Esophagus muscularis mucosa (tissue), 4 donors: ENCODE measurements at regions not wholly inside any gene's neighbourhood (a gene's known extent, or its start where the extent isn't known, plus 50 kb on each side); places are given as distances from the start of the nearest gene placed in this dataset.

Experiments
- DNase-seq: peaks from one replicate; pipeline ENCODE4 v3.0.0-alpha.2; 2017; ENCODE audit errors: extremely low spot score
- H3K27ac ChIP-seq, 4 donors: fragments of 200-600 bp; sonication (generic); replicated peaks in 1 of 4; 1 replicate in 3 of 4; 2 replicates in 1 of 4; pipeline ENCODE4 v1.5.1; 2016 to 2019; ENCODE audit warnings: mild to moderate bottlenecking in 1 of 4
- H3K27me3 ChIP-seq, 4 donors: fragments of 200-600 bp; sonication (generic); one replicate each; pipeline versions ENCODE4 v1.5.1 to v1.6.0; 2016 to 2019
- H3K36me3 ChIP-seq, 4 donors: fragments of 200-600 bp; sonication (generic); one replicate each; pipeline ENCODE4 v1.5.1; 2016 to 2019
- H3K4me1 ChIP-seq, 4 donors: fragments of 200-600 bp; sonication (generic); one replicate each; pipeline ENCODE4 v1.5.1; 2016 to 2019
- H3K4me3 ChIP-seq, 4 donors: fragments of 200-600 bp; sonication (generic); 1 replicate in 2 of 4; 2 replicates in 2 of 4; pipeline ENCODE4 v1.5.1; 2016 to 2019; ENCODE audit warnings: mild to moderate bottlenecking in 4 of 4, moderate library complexity in 1 of 4
- H3K9me3 ChIP-seq, 4 donors: fragments of 200-600 bp; sonication (generic); 1 replicate in 3 of 4; 2 replicates in 1 of 4; pipeline ENCODE4 v1.5.1; 2016 to 2019
- EP300 ChIP-seq: sonication (generic); formaldehyde crosslinking; IDR thresholded peaks from one replicate; pipeline ENCODE4 v1.6.1; 2017; ENCODE audit warnings: antibody characterized with exemption
- POLR2A ChIP-seq: fragments of 450-650 bp; IDR thresholded peaks from one replicate; pipeline ENCODE4 v1.6.1; 2017; ENCODE audit warnings: antibody characterized with exemption, moderate library complexity, mild to moderate bottlenecking, low read depth
- POLR2AphosphoS5 ChIP-seq, 2 donors: sonication (generic); formaldehyde crosslinking; IDR thresholded peaks; one replicate each; pipeline ENCODE4 v1.6.1; 2017; ENCODE audit warnings: antibody characterized with exemption in 2 of 2
- WGBS: methylation state at CpG from one replicate; pipeline ENCODE4 v1.1.5; 2018; 5-methylcytosine and 5-hydroxymethylcytosine counted together
- intact Hi-C: fragments of 100-400 bp; cut with DNase I; formaldehyde crosslinking; loops from one replicate; pipeline ENCODE4 v1.15.1; 2023
- TF ChIP-seq, protein P1 (sequence below), 3 experiments: fragments of 200-600 bp in 2 of 3; fragments of 450-650 bp in 1 of 3; sonication (generic) in 2 of 3; IDR thresholded peaks; one replicate each; pipeline ENCODE4 v1.5.1; 2017 to 2019; ENCODE audit warnings: antibody characterized with exemption in 3 of 3, mild to moderate bottlenecking in 2 of 3, moderate library complexity in 1 of 3

DNA sequence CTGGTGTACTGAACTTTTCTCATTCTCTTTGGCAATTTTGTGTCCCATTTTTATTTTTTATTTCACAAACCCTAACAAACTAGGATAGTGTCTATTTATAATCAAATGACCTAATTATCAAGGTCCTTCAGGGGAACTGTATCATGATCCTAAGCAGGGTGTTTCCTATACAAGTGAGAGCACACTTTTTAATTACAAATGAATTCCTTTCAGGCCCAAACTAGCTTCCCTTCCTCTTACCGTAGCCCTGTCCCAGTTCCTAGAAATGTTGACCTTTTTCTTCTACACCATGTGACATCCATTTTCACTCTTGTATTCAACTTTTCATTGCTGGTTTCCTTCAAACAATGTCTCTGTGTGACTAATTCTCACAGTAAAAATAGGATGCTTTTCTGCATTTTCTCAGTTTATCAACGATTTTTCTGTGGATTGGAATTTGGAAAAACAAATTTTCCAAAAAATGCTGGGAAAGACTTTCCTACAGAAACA is 411.4 kb downstream of the CCDC91 start:
- intact Hi-C loops = no loop called here
- WGBS = 66% methylated on average over 2 of the region's 2 CpGs
- no peak for DNase-seq

DNA sequence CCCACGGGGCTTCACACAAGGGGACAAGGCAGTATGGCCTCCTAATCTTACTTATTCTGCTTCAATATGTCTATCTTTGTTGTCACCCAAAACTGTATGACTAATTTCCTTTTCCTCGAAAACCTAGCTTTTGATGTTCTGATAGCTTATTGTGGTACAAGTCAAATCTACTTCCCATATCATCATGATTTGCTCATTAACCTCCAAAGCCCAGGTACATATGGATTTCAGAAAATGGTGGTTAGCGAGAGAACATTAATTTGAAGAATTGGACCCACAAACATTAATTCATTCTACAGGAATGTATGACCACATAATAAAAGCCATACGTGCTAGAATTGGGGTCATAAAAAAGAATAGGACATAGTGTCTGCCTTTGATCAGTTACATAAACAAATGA is 412.5 kb downstream of the CCDC91 start:
- H3K27ac ChIP-seq = no peak overlapping the region
- no peaks in the 10 kb centered on the region for H3K36me3 ChIP-seq
- H3K4me1 ChIP-seq = no peaks in the 10 kb centered on the region
- 94% methylated on average over 4 of the region's 4 CpGs for WGBS
- peaks cover 0 to 19% (median 15%) of the 10 kb centered on the region in 4 donors for H3K9me3 ChIP-seq
- no peak for TF ChIP-seq POLR2AphosphoS5 (IDR thresholded peaks at IDR 0.05)
- TF ChIP-seq POLR2A = no peak
- TF ChIP-seq, protein P1, sequence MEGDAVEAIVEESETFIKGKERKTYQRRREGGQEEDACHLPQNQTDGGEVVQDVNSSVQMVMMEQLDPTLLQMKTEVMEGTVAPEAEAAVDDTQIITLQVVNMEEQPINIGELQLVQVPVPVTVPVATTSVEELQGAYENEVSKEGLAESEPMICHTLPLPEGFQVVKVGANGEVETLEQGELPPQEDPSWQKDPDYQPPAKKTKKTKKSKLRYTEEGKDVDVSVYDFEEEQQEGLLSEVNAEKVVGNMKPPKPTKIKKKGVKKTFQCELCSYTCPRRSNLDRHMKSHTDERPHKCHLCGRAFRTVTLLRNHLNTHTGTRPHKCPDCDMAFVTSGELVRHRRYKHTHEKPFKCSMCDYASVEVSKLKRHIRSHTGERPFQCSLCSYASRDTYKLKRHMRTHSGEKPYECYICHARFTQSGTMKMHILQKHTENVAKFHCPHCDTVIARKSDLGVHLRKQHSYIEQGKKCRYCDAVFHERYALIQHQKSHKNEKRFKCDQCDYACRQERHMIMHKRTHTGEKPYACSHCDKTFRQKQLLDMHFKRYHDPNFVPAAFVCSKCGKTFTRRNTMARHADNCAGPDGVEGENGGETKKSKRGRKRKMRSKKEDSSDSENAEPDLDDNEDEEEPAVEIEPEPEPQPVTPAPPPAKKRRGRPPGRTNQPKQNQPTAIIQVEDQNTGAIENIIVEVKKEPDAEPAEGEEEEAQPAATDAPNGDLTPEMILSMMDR (IDR thresholded peaks at IDR 0.05) = no peak
- TF ChIP-seq EP300 = no peak
- H3K27me3 ChIP-seq = no peaks in the 10 kb centered on the region
- intact Hi-C loops = no loop called here
- DNase-seq = no peak
- H3K4me3 ChIP-seq = no peak overlapping the region

More for the DNA sequence above, 411.4 kb downstream of the CCDC91 start:
- Histone ChIP-seq H3K9me3 (peaks cover 0 to 7% (median 3%) of the 10 kb centered on the region in 4 donors), H3K27ac (no peak overlapping the region), H3K27me3 (no peaks in the 10 kb centered on the region), H3K4me3 (no peak overlapping the region), H3K36me3 (no peaks in the 10 kb centered on the region), H3K4me1 (no peaks in the 10 kb centered on the region)
- TF ChIP-seq, protein P1 (IDR thresholded peaks at IDR 0.05) = no peak
- TF ChIP-seq POLR2A (no peak), EP300 (no peak)

DNA sequence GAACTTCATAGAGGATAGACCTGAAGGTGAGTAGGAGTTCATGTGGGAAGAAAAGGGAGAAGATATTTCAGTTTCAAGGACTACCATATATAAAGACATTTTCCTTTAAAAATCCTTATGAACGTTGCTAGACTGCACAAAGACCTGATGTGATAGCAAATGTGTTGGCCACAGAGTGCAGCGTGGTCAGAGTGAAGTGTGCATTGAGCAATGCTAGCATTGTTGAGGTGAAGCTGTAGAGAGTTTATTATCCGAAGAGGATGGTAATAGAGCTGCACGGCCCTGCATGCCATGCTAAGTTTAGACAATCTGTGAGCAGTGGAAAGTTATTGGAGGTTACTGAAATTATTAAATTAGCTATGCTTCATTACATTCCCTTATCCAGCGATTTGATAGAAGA is 413.0 kb downstream of the CCDC91 start:
- intact Hi-C loops = no loop called here
- Histone ChIP-seq H3K4me1 (no peaks in the 10 kb centered on the region), H3K27ac (no peak overlapping the region), H3K27me3 (no peaks in the 10 kb centered on the region), H3K36me3 (no peaks in the 10 kb centered on the region), H3K9me3 (peaks cover 0 to 21% (median 18%) of the 10 kb centered on the region in 4 donors), H3K4me3 (no peak overlapping the region)
- no peak for DNase-seq
- 80% methylated on average over 5 of the region's 5 CpGs for WGBS
- TF ChIP-seq, protein P1 (IDR thresholded peaks at IDR 0.05) = no peak
- TF ChIP-seq POLR2A = no peak
- no peak for TF ChIP-seq EP300
- TF ChIP-seq POLR2AphosphoS5 (IDR thresholded peaks at IDR 0.05) = no peak

DNA sequence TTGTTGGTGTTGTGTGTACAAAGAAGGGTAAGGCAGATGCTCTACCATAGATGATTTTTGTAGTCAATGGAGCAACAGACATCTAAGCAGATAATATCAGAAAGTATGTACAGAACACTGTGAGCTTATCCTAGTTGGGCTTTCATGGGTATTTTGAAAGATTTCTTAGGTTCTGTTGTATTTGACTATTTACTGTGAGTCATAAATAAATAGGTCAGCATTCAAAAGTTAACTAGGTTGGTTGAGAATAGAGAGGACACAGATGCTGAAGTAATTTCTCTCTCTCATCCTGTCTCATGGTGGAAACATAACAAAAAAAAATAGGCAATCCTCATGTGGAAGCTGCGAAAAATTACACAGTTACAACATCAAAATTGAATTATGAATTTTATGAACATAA is 413.5 kb downstream of the CCDC91 start:
- intact Hi-C loops = no loop called here
- no peak for DNase-seq
- WGBS = 85% methylated on average over 1 of the region's 1 CpG
- H3K9me3 ChIP-seq = peaks cover 0 to 21% (median 18%) of the 10 kb centered on the region in 4 donors
- no peaks in the 10 kb centered on the region for H3K27me3 ChIP-seq
- no peak overlapping the region for H3K27ac ChIP-seq
- H3K36me3 ChIP-seq = no peaks in the 10 kb centered on the region
- H3K4me1 ChIP-seq = no peaks in the 10 kb centered on the region
- H3K4me3 ChIP-seq = no peak overlapping the region
- TF ChIP-seq POLR2AphosphoS5 (IDR thresholded peaks at IDR 0.05) (no peak), EP300 (no peak), POLR2A (no peak)
- TF ChIP-seq, protein P1 (IDR thresholded peaks at IDR 0.05) = no peak

DNA sequence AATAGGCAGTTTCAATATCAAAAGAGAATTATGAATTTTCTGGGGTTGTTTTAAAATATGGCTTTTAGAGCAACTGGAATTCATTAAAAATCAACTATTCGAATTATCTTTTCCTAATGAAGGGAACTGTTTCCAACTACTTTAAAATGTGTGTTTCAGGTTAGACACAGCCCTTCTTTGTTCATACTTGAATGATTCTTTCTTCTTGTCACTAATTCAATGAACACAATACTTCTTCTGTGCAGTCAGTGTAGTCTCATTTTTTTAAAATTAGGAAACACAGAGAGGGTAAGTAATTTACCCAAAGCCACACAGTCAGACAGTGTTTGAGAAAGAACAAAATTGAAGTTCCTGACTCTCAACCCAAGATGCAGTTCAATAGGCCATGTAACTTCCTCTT is 414.0 kb downstream of the CCDC91 start:
- Histone ChIP-seq H3K4me1 (no peaks in the 10 kb centered on the region), H3K36me3 (no peaks in the 10 kb centered on the region), H3K9me3 (peaks cover 0 to 21% (median 18%) of the 10 kb centered on the region in 4 donors), H3K4me3 (no peak overlapping the region), H3K27ac (no peak overlapping the region), H3K27me3 (no peaks in the 10 kb centered on the region)
- 85% methylated on average over 1 of the region's 1 CpG for whole genome bisulfite sequencing
- intact Hi-C loops = no loop called here
- TF ChIP-seq EP300 (no peak), POLR2AphosphoS5 (IDR thresholded peaks at IDR 0.05) (no peak), POLR2A (no peak)
- TF ChIP-seq, protein P1 (IDR thresholded peaks at IDR 0.05) = no peak
- DNase-seq = no peak
